ENCODE measurements at regions not wholly inside any gene's neighbourhood (a gene's known extent, or its start where the extent isn't known, plus 50 kb on each side); places are given as distances from the start of the nearest gene placed in this dataset.

GRCh38 chr21:36208326-36209013, 51.8 kb downstream of the DOP1B start:
- Histone ChIP-seq H3K4me1 (ENCODE audit: insufficient read depth, low read length) (peaks cover 16% of the 10 kb centered on the region), H3K27ac (ENCODE audit: extremely low read length, insufficient read depth, low read length) (no peak overlapping the region), H3K79me2 (ENCODE audit: insufficient read depth, low read length) (no peaks in the 10 kb centered on the region), H3K27me3 (ENCODE audit: control insufficient read depth in 1 of 2, insufficient read depth in 2 of 2, low read length in 2 of 2) (no peaks in the 10 kb centered on the region), H3K4me3 (replicated peaks in 1 of 3; ENCODE audit: insufficient read depth in 1 of 3, low read depth in 2 of 3, low read length in 3 of 3) (no peak overlapping the region), H3K36me3 (replicated peaks in 1 of 2; ENCODE audit: control insufficient read depth in 1 of 2, insufficient read depth in 2 of 2, low read length in 2 of 2) (no peaks in the 10 kb centered on the region; a peak in 2 of 5 replicates), H3K9me3 (ENCODE audit: low read length) (no peaks in the 10 kb centered on the region), H2AFZ (ENCODE audit: low read length) (no peak overlapping the region), H4K20me1 (ENCODE audit: insufficient read depth, low read length) (no peaks in the 10 kb centered on the region), H3K4me2 (ENCODE audit: low read depth, low read length) (no peak overlapping the region), H3K9ac (ENCODE audit: insufficient read depth, low read depth, low read length) (no peak overlapping the region)
- intact Hi-C loops (cut with micrococcal nuclease; ENCODE audit: unreplicated experiment) = loop anchor here (1.0 kb wide), 2 partner anchors 55 to 67 kb away; no protein-coding TSS in a partner anchor
- TF ChIP-seq MEIS2 (CRISPR knock-in tag; IDR thresholded peaks at IDR 0.05) = no peak
- TF ChIP-seq ARID3A (IDR thresholded peaks at IDR 0.05; ENCODE audit: low read depth, low read length) = no peak
- no peak for TF ChIP-seq KDM5A (IDR thresholded peaks at IDR 0.05; ENCODE audit: borderline replicate concordance, low read length)
- TF ChIP-seq TEAD3 (CRISPR knock-in tag; optimal IDR thresholded peaks at IDR 0.05; ENCODE audit: borderline replicate concordance) = no peak
- no peak for TF ChIP-seq ZNF292 (CRISPR knock-in tag; IDR thresholded peaks at IDR 0.05; ENCODE audit: borderline replicate concordance, low read depth)
- TF ChIP-seq SRSF9 (IDR thresholded peaks at IDR 0.05; ENCODE audit: borderline replicate concordance, insufficient read depth, low read depth, low read length, poor library complexity, severe bottlenecking) = no peak
- TF ChIP-seq ZMYM4 (CRISPR knock-in tag; IDR thresholded peaks at IDR 0.05) = no peak
- no peak for TF ChIP-seq SALL1 (CRISPR knock-in tag; IDR thresholded peaks at IDR 0.05)
- TF ChIP-seq RBAK (CRISPR knock-in tag; IDR thresholded peaks at IDR 0.05) = no peak
- CTCF ChIA-PET (ENCODE audit: low intra/inter-chr PET ratio, low total read pairs) = interaction anchor here (2.0 to 2.2 kb wide), 3 partner anchors 53 to 67 kb away, joined by 10 to 27 read pairs (median 20); partner anchors contain the start of gene DOP1B
- BruUV-seq (replicated peaks) = no TSS peak
- FAIRE-seq (no peak), ATAC-seq (no peak), DNase-seq (ENCODE audit: low spot score) (no peak)
- POLR2A ChIA-PET = interaction anchor here (1.7 kb wide), 1 partner anchor 112 kb away, joined by 4 read pairs; the partner anchor contains the start of gene MORC3
- in situ Hi-C loops (cut with HindIII; ENCODE audit: extremely low pct_ligation_motif_present, low pct_unique_long_range_greater_than_20kb) = loop anchor here (5.0 kb wide), 1 partner anchor 51 kb away; the partner anchor contains the start of gene DOP1B
- 95% methylated on average over 17 of the region's 27 CpGs for WGBS (ENCODE audit: low lambda C conversion rate)

Data from HepG2 (cell line).